Dermis microvascular lymphatic vessel endothelial cell (primary cell): ENCODE measurements at regions not wholly inside any gene's neighbourhood (a gene's known extent, or its start where the extent isn't known, plus 50 kb on each side); places are given as distances from the start of the nearest gene placed in this dataset.

Source experiments
- DNase-seq, 2 donors: peaks; one replicate each; pipeline versions ENCODE4 v3.0.0 to v3.0.0-alpha.2; 2010; ENCODE audit warnings: low read depth in 2 of 2

GRCh38 chr5:39816156-39816845, 391.5 kb upstream of the DAB2 start:
- DNase-seq, result no peak

- DNase-seq, result no peak
These were observed 390.9 kb upstream of the DAB2 start for GRCh38 chr5:39815711-39816110.

- no peak for DNase-seq
These were observed 386.6 kb upstream of the DAB2 start for GRCh38 chr5:39811381-39811780.

- no peak for DNase-seq
These were observed 383.9 kb upstream of the DAB2 start for GRCh38 chr5:39808656-39809055.

- DNase-seq, result no peak
These were observed 376.5 kb upstream of the DAB2 start for GRCh38 chr5:39801306-39801705.

- peak in 1 of 2 donors; percentile 8 for DNase-seq
These were observed 375.3 kb upstream of the DAB2 start for GRCh38 chr5:39800042-39800601.

GRCh38 chr5:39799242-39799641, 374.5 kb upstream of the DAB2 start:
- no peak for DNase-seq

GRCh38 chr5:39794513-39795210, 369.9 kb upstream of the DAB2 start:
- no peak for DNase-seq

- DNase-seq, result no peak
These were observed 360.6 kb upstream of the DAB2 start for GRCh38 chr5:39785410-39785809.

- no peak for DNase-seq
These were observed 359.1 kb upstream of the DAB2 start for GRCh38 chr5:39783756-39784421.

GRCh38 chr5:39780347-39780746, 355.6 kb upstream of the DAB2 start:
- DNase-seq, result peak in 1 of 2 donors; percentile 72

- no peak for DNase-seq
These were observed 355.1 kb upstream of the DAB2 start for GRCh38 chr5:39779831-39780230.

- no peak for DNase-seq
These were observed 351.1 kb upstream of the DAB2 start for GRCh38 chr5:39775797-39776365.

- peak in 1 of 2 donors; percentile 29 for DNase-seq
These were observed 350.5 kb upstream of the DAB2 start for GRCh38 chr5:39775086-39775796.

GRCh38 chr5:39774605-39775004, 349.8 kb upstream of the DAB2 start:
- no peak for DNase-seq

GRCh38 chr5:39772307-39772706, 347.5 kb upstream of the DAB2 start:
- DNase-seq, result no peak

GRCh38 chr5:39767916-39768315, 343.1 kb upstream of the DAB2 start:
- no peak for DNase-seq

- no peak for DNase-seq
These were observed 340.6 kb upstream of the DAB2 start for GRCh38 chr5:39765366-39765765.

- no peak for DNase-seq
These were observed 338.0 kb upstream of the DAB2 start for GRCh38 chr5:39762761-39763160.

- no peak for DNase-seq
These were observed 336.6 kb upstream of the DAB2 start for GRCh38 chr5:39761199-39761950.
